HG03159 (cell line): ENCODE measurements at regions not wholly inside any gene's neighbourhood (a gene's known extent, or its start where the extent isn't known, plus 50 kb on each side); places are given as distances from the start of the nearest gene placed in this dataset.
"Not testable (repeated sequence)": the region's sequence is repeated elsewhere in the genome, so short reads cannot be mapped to it uniquely, and the experiment has no call there.

Source experiments
- ATAC-seq: cut with Tn5 transposase; IDR thresholded peaks from one replicate; pipeline ENCODE4 v1.9.1; 2021; ENCODE audit warnings: mild to moderate bottlenecking, moderate library complexity; ENCODE audit not compliant: unreplicated experiment

DNA sequence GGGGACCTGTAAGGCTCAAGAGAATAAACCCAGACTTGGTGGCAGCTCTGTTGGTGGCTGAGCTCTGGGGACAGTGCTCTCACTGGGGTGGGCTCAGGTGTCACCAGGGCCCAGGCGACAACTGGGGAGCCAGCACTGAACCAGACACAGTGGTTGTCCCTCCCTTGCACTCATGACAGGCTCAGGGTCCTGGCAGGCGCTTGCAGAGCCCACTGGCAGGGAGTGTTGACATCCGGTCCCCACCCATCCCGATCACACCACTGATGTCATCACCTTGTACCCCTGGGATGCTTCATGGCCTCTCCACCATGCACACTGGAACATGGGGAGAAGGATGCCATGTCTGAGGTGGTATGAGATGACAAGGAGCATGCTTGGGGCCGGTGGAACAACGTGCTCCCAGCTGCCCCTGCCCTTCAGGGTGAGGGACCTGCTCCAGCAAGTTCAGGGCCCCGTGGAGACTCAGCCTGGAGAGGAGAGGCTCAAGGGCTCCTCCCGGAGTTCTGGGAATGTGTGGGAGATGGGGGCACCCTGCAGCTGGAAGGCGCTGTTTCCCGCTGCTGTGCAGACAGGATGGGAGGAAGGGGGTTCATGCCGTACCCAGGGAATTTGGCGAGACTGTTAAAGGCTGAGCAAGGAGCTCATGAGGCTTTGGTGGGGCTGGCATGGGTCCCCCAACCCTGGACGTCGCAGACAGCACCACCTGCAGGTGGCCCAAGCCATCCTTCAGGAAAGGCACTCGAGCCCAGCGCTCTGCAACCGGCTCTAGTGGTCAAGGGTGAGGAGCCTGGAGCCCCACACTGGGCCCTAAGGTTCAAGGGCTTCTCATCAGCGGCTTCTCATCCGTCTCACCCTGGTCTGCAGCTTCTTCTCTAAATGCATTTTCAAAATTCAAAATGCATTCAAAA, 141.1 kb upstream of the ZNF469 start:
- ATAC-seq = not testable (repeated sequence)

DNA sequence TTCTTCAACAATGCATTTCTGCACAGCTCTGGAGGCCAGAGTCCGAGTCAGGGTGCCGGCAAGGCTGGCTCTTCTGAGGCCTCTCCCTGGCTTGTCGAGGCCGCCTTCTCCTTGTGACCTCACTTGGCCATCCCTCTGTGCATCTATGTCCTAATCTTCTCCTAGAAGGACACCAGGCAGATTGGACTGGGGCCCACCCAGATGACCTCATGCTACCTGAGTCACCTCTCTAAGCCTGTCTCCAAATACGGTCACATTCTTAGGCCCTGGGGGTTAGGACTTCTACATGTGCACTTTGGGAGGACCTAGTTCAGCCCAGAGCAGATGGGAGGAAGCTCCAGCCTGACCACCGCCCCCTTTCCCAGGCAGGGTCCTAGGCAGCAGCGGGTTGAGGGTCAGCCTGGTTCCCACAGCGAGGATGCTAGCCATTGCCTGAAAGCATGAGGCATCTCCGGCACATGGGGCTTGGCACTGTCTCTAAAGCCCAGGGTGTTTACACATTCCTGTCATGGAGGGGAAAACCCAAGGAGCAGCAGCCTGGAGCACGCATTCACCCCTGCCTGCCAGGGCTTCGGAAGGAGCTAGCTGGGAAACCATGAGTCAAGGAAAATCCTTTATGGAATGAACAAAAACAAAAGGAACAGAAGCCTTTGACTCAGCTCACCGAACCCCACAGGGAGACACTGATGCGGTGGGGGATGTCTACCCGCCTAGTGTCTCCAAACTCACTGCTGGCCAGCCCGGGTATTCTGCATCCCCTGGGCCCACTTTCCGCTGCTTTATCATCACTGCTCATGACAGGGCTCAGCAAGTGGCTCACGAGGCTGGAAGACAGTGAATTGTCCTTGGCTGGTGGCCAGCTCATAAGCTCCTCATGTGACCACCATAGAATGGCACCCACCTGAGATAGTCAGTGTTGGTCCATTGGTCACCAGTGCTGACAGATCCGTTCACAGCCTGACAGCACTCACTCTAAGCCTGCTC, 140.2 kb upstream of the ZNF469 start:
- ATAC-seq = not testable (repeated sequence)

DNA sequence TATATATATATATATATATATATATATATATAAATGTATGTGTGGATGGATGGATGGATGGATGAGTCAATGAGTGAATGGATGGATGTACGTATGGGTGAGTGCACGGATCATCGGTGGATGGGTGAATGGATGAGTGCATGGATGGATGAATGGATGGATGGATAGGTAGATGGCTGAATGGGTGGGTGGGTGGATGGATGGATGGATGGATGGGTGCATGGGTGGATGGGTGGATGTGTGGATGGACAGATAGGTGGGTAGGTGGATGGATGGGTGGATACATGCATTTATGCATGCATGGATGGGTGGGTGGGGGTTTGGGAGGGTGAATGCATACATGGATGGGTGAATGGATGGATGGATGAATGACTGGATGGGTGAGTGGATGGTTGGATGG, 138.8 kb upstream of the ZNF469 start:
- ATAC-seq = not testable (repeated sequence)

DNA sequence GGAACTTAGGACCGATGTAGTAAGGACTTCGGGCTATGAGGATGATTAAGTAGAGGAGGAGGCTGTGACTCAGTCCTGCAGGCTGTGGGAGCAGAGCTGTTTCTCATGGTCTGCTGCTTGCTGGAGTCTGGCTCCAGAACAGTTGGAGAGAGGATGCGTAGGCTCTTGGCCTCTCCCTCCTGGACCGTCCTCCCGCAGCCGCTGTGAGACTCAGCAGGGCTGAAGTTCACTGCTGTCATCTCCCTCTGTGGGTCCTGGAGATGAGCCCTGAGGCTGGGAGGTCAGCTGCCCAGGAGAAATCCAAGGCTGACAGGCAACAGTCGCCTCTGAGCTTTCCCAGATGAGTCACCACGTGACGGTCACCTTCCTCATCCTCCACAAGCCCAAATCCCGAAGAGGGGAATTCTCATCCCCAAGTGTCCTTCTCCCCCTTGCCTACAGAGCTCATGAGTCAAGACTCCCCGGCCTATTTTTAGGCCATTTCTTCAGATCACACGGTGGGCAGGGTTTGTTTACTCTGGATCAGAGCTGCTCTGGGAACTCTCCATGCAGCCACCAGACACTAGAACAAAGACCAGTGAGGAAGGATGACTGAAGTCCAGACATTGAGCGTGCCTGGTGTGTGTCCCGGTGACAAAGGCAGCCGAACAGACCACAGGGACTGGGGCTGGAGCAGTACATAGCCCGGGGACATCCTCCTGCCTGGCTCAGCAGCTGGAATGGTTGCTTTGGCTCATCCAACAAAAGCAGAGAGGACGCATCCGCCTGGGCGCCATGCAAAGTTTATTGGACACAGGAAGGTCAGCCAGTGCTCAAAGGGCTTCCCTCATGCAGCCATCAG, 137.3 kb upstream of the ZNF469 start:
- ATAC-seq = not testable (repeated sequence)

DNA sequence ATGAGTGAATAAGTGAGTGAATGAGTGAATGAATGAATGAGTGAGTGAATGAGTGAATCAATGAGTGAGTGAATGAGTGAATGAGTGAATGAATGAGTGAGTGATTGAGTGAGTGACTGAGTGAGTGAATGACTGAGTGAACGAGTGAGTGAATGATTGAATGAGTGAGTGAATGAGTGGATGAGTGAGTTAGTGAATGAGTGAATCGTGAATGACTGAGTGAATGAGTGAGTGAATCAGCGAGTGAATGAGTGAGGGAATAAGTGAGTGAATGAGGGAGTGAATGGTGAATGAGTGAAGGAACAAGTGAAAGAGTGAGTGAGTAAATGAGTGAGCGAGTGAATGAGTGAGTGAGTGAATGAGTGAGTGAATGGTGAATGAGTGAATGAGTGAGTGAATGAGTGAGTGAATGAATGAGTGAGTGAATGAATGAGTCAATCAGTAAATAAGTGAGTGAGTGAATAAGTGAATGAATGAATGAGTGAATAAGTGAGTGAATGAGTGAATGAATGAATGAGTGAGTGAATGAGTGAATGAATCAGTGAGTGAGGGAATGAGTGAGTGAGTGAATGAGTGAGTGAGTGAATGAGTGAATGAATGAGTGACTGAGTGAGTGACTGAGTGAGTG, 135.7 kb upstream of the ZNF469 start:
- not testable (repeated sequence) for ATAC-seq

DNA sequence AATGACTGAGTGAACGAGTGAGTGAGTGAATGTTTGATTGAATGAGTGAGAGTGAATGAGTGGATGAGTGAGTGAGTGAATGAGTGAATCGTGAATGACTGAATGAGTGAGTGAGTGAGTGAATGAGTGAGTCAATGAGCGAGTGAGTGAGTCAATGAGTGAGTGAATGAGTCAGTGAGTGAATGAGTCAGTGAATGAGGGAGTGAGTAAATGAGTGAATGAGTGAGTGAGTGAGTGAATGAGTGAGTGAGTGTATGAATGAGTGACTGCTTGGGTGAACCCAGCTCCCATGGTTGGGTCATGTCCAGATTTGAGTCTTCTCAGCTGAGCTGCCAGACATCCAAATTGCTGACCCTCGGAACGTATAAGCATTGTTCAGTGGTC, 135.2 kb upstream of the ZNF469 start:
- not testable (repeated sequence) for ATAC-seq

DNA sequence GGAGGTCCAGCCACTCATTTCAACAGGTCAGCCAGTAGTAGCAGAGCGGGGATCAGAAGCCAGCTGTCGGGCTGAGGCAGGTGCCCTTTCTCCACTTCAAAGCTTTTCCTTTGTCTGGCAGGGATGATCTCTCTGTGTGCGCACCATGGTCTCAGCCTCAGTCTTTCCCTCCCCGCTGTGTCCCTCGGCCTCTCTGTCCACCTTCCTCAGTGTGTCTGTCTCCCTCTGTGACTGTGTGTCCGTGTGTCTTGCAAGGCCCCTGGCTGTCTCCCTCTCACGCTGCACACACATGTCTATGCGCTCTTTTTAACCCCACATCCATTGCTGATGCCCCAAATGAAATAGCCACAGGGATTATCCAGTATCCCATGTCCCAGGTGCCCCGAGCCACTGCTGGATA, 134.0 kb upstream of the ZNF469 start:
- not testable (repeated sequence) for ATAC-seq

DNA sequence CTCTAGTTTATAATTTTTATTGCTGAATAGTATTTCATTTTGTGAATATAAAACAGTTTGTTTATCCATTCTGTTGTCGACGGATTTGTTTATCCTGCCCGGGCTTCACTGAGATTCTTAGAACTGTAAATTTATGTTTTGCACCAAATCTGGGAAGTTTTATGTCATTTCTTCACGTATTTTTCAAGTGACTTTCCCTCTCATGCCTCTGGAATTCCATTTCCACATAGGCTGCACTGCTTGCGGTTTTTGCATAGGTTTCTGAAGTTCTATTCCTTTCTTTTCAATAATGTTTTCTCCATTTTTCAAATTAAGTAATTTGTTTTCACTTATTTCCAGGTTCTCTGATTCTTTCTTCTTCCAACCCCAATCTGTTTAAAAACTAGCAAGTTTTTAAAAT, 132.4 kb upstream of the ZNF469 start:
- ATAC-seq = not testable (repeated sequence)

DNA sequence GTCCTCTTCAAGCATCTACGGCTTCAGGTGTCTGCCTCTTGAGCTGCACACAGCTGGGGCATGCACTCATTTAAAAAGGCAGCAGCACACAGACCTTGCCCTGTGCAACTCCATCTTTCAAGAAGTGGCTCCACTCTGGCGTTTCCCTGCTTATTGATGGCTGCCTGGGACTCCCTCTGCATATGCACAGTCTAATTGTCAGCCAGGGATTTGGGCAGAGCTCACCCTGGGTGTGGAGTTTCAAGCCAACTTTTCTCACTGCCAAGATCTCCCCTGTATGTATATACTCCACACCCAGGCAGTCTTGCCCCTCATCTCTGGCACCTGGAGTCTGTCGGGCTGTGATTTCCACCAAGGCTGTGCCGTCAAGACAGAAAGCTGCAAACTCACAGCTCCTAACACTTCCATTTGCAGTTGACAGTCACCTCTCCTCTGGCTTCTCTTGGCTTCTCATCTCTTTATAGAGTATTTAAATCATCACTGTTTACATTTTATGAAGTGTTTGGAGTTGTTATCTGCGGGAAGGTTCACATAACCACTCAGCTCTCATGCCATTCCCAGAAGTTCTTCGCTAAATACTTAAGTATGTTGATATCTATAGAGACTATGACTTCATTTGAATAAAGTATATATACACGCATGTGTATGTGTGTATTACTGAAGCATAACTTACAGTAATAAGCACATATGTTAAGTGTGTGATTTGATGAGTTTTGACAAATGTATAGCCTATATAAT, 130.5 kb upstream of the ZNF469 start:
- not testable (repeated sequence) for ATAC-seq

DNA sequence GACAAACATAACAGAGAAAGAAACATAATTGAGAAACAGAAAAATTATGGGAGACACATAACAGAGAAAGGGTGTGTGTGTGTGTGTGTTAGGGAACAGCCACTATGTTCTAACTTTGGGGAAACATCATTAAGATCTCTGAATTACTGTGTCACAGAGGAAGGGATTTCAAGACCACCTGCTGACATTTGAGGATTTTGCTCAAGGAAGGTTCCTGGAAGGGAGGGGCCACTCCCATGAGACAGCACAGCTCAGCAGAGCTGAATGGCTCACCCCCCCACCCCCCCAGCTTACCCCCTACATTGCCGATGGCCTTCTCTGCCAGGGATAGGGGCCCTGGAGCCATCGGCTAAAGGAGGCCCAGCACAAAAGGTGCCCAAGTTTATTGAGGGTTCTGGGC, 124.6 kb upstream of the ZNF469 start:
- ATAC-seq = not testable (repeated sequence)

DNA sequence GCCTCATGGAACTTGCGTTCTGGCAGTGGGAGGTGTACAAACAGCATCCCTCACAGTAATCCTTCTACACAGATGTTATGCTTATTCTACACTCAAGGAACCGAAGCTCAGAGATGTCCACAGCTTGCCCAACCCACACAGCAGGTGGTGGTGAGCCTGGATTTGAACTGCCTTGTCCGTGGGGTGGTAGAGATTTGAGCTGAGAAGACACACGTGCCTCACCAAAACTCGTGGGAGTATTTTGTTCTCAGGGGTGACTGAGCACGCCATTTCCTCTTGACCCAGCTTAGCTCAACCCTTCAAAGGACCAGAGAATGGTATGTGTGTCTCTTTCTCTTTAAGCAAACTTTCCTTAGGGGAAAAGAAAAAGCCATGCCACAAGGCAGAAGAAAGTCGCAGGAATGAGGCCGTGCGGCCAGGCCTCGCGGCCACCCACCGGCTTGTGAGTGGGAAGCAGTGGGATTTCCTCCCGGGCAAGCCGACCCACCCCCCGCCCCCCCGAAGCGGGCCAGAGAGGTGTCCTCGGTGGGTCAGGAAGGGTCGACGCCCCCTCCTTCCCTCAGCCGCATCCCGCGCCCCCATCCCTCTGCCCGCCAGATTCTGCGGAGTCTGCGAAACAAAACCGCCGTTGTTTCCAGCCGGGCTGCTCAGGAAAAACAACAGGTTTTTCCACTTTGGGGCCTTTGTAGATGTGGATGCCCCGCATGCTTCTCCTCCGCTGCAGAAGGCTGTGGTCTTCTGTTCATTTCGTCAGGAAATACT, 123.8 kb upstream of the ZNF469 start:
- not testable (repeated sequence) for ATAC-seq

DNA sequence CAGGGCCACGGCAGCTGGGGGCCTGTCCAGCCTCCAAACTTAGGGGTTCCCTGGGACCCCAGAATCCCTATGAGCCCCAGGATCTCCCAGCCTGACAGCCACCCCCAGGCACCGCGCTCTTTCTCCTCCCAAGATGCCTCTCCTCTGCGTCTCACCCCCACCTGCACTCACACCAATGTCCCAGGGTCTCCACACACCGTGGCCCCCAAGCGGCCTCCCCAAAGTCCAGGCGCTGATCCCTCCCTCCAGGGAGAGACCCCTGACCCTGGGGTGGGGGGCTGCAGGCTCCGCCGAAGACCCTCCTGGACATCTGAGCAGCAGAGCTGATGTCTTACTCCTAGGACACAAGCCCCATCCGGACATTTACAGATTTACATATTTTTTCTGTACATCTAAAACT, 123.2 kb upstream of the ZNF469 start:
- ATAC-seq = not testable (repeated sequence)

DNA sequence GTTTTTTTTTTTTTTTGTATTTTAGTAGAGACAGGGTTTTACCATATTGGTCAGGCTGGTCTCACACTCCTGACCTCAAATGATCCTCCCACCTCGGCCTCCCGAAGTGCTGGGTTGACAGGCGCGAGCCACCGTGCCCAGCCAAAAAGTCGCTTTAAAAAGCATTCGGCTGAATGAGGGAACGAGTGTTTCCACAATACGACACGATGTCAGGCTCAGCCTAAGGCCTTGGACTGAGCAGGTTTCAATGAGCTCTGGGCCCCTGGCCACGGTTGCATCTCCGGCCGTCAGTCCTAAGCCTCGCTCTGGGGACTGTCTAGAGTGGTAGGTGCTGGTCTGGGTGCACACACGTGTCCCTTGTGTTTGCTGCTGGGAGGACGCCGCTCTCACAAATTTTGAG, 122.6 kb upstream of the ZNF469 start:
- ATAC-seq = not testable (repeated sequence)

DNA sequence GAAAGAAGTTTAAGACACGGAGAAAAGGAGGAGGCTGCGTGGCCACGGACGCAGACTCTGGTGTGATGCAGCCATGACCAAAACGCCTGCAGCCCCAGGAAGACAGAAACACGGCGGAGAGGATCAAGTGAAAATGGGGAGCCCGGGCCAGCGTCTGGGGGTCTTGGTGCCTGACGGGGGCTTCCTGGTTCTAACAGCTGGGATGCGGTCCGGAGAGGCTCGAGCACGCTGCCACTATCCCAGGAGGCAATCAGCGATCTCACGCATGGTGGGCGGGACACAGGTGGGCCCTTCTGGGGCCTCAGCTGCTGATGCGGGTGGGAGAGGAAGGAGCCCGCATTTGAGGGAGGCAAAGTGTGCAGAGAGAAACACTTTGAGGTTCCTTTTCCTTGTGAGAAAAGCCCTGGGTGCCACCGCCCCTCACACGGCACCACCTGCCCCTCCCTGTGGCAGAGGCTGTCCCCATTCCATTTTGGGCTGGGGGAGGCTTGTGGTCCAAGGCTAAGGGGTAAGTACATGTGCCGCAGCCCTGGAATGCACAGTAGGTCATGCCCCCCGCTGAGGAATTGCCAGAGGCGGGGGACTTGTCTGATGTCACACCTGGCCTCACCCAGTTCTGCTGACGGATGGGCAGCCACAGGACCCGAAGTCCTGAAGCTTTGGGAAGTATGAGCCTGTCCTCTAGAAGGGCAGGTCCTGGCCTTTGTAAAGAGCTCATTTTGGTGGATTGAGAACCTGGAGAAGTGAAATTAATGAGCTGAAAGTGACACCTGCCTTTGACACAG, 121.7 kb upstream of the ZNF469 start:
- ATAC-seq = not testable (repeated sequence)

DNA sequence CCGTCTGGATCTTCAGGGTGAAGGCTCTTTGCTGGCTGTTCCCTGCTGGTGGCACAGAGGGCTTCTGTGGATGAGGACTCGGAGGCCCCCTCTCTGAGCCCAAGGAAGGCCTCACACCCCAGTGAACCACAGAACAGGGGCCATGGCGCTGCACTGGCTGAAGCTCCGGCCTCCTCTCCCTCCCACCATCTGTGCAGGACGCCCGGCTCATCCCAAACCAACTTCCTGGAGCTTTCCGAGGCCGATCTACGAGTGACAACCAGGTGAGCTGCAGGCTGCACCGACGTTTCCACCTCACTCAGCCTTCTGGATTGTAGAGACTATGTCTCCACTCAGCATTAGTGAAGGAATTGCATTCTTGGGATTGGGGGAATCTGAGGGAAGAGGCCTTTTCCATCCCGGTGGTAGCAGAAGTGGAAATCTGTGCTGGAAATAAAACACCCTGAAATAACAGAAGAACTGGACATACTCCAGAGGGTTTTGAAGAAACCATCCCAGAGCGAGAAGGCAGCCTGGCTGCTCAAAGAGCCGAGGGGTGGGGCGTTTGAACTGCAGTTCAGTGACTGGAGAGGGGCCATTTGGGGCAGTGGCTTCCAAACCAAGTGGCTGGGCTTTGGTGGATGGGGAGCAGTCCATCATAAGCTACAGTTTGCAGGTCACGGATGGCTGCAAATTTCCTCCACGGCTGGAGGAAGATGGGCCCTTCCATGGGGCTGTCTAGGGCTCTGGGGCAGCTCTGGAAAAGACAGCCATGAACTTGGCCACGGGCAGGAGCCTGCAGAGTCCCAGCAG, 120.7 kb upstream of the ZNF469 start:
- ATAC-seq = not testable (repeated sequence)

DNA sequence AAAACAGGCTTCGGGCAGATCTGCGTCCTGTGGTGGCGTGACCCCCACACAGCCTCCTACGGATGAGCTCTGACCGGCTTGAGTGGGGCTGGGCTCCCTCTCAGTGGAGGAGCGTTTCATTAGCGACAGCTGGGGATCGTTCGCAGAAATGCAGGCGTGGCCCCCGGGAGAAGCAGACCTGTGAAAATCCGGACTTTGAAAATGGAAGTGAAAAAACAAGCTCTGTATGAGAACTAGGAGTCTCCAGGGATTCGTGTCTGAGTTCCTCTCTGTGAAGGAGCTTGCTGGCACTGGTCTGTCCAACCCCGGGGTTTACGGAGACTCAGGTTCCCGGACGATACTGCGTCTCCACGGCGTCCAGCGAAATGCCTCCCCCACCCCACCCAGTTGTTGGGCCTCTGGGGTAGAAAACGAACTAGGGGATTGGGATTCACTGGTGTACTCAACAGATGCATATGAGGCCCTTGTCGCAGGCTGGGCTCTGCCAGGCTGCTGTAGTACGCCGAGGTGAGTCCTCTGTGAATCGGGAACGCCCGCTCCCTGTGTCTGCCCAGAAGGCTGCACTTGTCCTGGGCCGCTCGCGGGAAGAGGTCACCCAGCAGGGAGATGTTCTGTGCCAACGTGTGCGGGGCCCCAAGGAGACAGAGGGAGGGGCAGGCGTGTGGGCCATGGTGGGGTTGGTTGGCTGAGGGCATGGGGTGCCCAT, 119.7 kb upstream of the ZNF469 start:
- not testable (repeated sequence) for ATAC-seq
